HG03135 (cell line): ENCODE measurements at regions not wholly inside any gene's neighbourhood (a gene's known extent, or its start where the extent isn't known, plus 50 kb on each side); places are given as distances from the start of the nearest gene placed in this dataset.
"Not testable (repeated sequence)": the region's sequence is repeated elsewhere in the genome, so short reads cannot be mapped to it uniquely, and the experiment has no call there.

Source experiments
- ATAC-seq: cut with Tn5 transposase; IDR thresholded peaks from one replicate; pipeline ENCODE4 v1.9.1; 2021; ENCODE audit warnings: mild to moderate bottlenecking, moderate library complexity; ENCODE audit not compliant: unreplicated experiment

GRCh38 chr1:59185163-59185860, 111.6 kb upstream of the FGGY start:
- no peak for ATAC-seq

GRCh38 chr1:59186656-59187055, 110.2 kb upstream of the FGGY start:
- no peak for ATAC-seq

GRCh38 chr1:59188413-59189213, 108.3 kb upstream of the FGGY start:
- no peak for ATAC-seq

GRCh38 chr1:59193443-59194093, 103.3 kb upstream of the FGGY start:
- ATAC-seq: no peak

- no peak for ATAC-seq
These were observed 102.3 kb upstream of the FGGY start for GRCh38 chr1:59194621-59195020.

- ATAC-seq: no peak
These were observed 101.7 kb upstream of the FGGY start for GRCh38 chr1:59195151-59195550.

- no peak for ATAC-seq
These were observed 98.3 kb upstream of the FGGY start for GRCh38 chr1:59198564-59198963.

GRCh38 chr1:59199147-59199546, 97.7 kb upstream of the FGGY start:
- ATAC-seq: no peak

- ATAC-seq: no peak
These were observed 97.0 kb upstream of the FGGY start for GRCh38 chr1:59199719-59200376.

GRCh38 chr1:59201341-59201740, 95.6 kb upstream of the FGGY start:
- no peak for ATAC-seq

GRCh38 chr1:59202455-59202854, 94.4 kb upstream of the FGGY start:
- ATAC-seq: no peak

GRCh38 chr1:59204001-59204400, 92.9 kb upstream of the FGGY start:
- ATAC-seq: no peak

- not testable (repeated sequence) for ATAC-seq
These were observed 90.3 kb upstream of the FGGY start for GRCh38 chr1:59206616-59207015.

GRCh38 chr1:59210430-59210829, 86.5 kb upstream of the FGGY start:
- ATAC-seq: not testable (repeated sequence)

- no peak for ATAC-seq
These were observed 84.2 kb upstream of the FGGY start for GRCh38 chr1:59212706-59213105.

- no peak for ATAC-seq
These were observed 82.4 kb upstream of the FGGY start for GRCh38 chr1:59214248-59215208.

GRCh38 chr1:59215766-59216291, 81.1 kb upstream of the FGGY start:
- ATAC-seq: no peak

GRCh38 chr1:59217439-59217838, 79.5 kb upstream of the FGGY start:
- ATAC-seq: not testable (repeated sequence)

GRCh38 chr1:59218521-59219236, 78.2 kb upstream of the FGGY start:
- no peak for ATAC-seq
